HEK293 (cell line): ENCODE measurements at regions not wholly inside any gene's neighbourhood (a gene's known extent, or its start where the extent isn't known, plus 50 kb on each side); places are given as distances from the start of the nearest gene placed in this dataset.

Experiments used
- CTCF ChIA-PET: fragments of 350-600 bp; formaldehyde crosslinking; extraction: SDS; loops from one replicate; lab custom pipeline; 2021; ENCODE audit warnings: antibody characterized with exemption; lab: Yijun Ruan, JAX
- POLR2A ChIA-PET: fragments of 300-600 bp; formaldehyde crosslinking; extraction: SDS; loops from one replicate; lab custom pipeline; 2020; ENCODE audit warnings: antibody characterized with exemption, inconsistent platforms; lab: Yijun Ruan, JAX
- H3K27ac ChIP-seq: fragments of 200-500 bp; sonication (Bioruptor generic); 2 replicates; pipeline ENCODE4 v1.5.1; 2014; ENCODE audit warnings: low read depth, low read length, control low read depth, inconsistent platforms; ENCODE audit errors: extremely low read depth
- H3K36me3 ChIP-seq, 2 experiments: fragments of 200-500 bp in 1 of 2; sonication (Bioruptor generic) in 1 of 2; 1 replicate in 1 of 2; 2 replicates in 1 of 2; pipeline ENCODE4 v1.5.1; 2014 to 2017; ENCODE audit warnings: inconsistent platforms in 2 of 2, low read length in 2 of 2; ENCODE audit not compliant: control insufficient read depth in 2 of 2, insufficient read depth in 1 of 2
- H3K4me1 ChIP-seq: fragments of 200-500 bp; sonication (Bioruptor generic); 2 replicates; pipeline ENCODE4 v1.5.1; 2014; ENCODE audit warnings: mild to moderate bottlenecking, low read length, inconsistent platforms; ENCODE audit not compliant: control insufficient read depth, insufficient read depth
- H3K4me3 ChIP-seq: 2 replicates; pipeline ENCODE4 v1.5.1; 2011; ENCODE audit warnings: low read depth, mild to moderate bottlenecking, control low read depth, low read length, moderate library complexity
- H3K9me3 ChIP-seq: fragments of 200-500 bp; sonication (Bioruptor generic); 2 replicates; pipeline ENCODE4 v1.5.1; 2014; ENCODE audit warnings: low read depth, low read length, inconsistent platforms; ENCODE audit not compliant: control insufficient read depth, insufficient read depth
- MYNN ChIP-seq: fragments of 450-650 bp; formaldehyde crosslinking; IDR thresholded peaks from 2 replicates; pipeline ENCODE4 v1.5.1; 2016; ENCODE audit warnings: missing biosample characterization, missing genetic modification characterization, borderline replicate concordance
- OSR2 ChIP-seq: fragments of 450-650 bp; formaldehyde crosslinking; IDR thresholded peaks from 2 replicates; pipeline ENCODE4 v1.5.1; 2016; ENCODE audit warnings: missing biosample characterization, missing genetic modification characterization
- ZFHX2 ChIP-seq: fragments of 450-650 bp; formaldehyde crosslinking; conservative IDR thresholded peaks from 2 replicates; pipeline ENCODE4 v1.5.1; 2016; ENCODE audit warnings: missing biosample characterization, missing genetic modification characterization
- ZFP41 ChIP-seq: fragments of 450-650 bp; formaldehyde crosslinking; IDR thresholded peaks from 2 replicates; pipeline ENCODE4 v1.5.1; 2016; ENCODE audit warnings: missing biosample characterization, missing genetic modification characterization, borderline replicate concordance
- ZNF169 ChIP-seq: fragments of 450-650 bp; formaldehyde crosslinking; IDR thresholded peaks from 2 replicates; pipeline ENCODE4 v1.5.1; 2016; ENCODE audit warnings: missing biosample characterization, missing genetic modification characterization
- ZNF174 ChIP-seq: fragments of 450-650 bp; formaldehyde crosslinking; IDR thresholded peaks from 2 replicates; pipeline ENCODE4 v1.5.0; 2017; ENCODE audit warnings: missing biosample characterization, mild to moderate bottlenecking, missing genetic modification characterization
- ZNF324 ChIP-seq: fragments of 450-650 bp; formaldehyde crosslinking; IDR thresholded peaks from 2 replicates; pipeline ENCODE4 v1.5.1; 2016; ENCODE audit warnings: missing biosample characterization, missing genetic modification characterization
- ZNF354C ChIP-seq: fragments of 450-650 bp; formaldehyde crosslinking; IDR thresholded peaks from 2 replicates; pipeline ENCODE4 v1.5.1; 2016; ENCODE audit warnings: missing biosample characterization, missing genetic modification characterization, low read depth, borderline replicate concordance
- ZNF391 ChIP-seq: fragments of 450-650 bp; formaldehyde crosslinking; IDR thresholded peaks from 2 replicates; pipeline ENCODE4 v1.5.1; 2016; ENCODE audit warnings: low read depth, missing biosample characterization, missing genetic modification characterization, borderline replicate concordance
- ZNF404 ChIP-seq: fragments of 450-650 bp; formaldehyde crosslinking; IDR thresholded peaks from 2 replicates; pipeline ENCODE4 v1.5.1; 2017; ENCODE audit warnings: missing biosample characterization, missing genetic modification characterization
- ZNF785 ChIP-seq: fragments of 450-650 bp; formaldehyde crosslinking; IDR thresholded peaks from 2 replicates; pipeline ENCODE4 v1.5.1; 2016; ENCODE audit warnings: missing biosample characterization, missing genetic modification characterization
- ZSCAN23 ChIP-seq: fragments of 450-650 bp; formaldehyde crosslinking; IDR thresholded peaks from 2 replicates; pipeline ENCODE4 v1.5.1; 2016; ENCODE audit warnings: missing biosample characterization, missing genetic modification characterization
- TF ChIP-seq, protein P1 (sequence below): fragments of 450-650 bp; formaldehyde crosslinking; IDR thresholded peaks from 2 replicates; pipeline ENCODE4 v1.5.1; 2016; ENCODE audit warnings: missing biosample characterization, missing genetic modification characterization, low read depth
- TF ChIP-seq, protein P2 (sequence below): fragments of 450-650 bp; formaldehyde crosslinking; IDR thresholded peaks from 2 replicates; pipeline ENCODE4 v1.5.1; 2017; ENCODE audit warnings: missing biosample characterization, missing genetic modification characterization
- TF ChIP-seq, protein P3 (sequence below): fragments of 450-650 bp; formaldehyde crosslinking; IDR thresholded peaks from 2 replicates; pipeline ENCODE4 v1.5.1; 2016; ENCODE audit warnings: missing biosample characterization, missing genetic modification characterization, borderline replicate concordance
- TF ChIP-seq, protein P4 (sequence below): fragments of 450-650 bp; formaldehyde crosslinking; IDR thresholded peaks from 2 replicates; pipeline ENCODE4 v1.5.1; 2017; ENCODE audit warnings: missing biosample characterization, missing genetic modification characterization

DNA sequence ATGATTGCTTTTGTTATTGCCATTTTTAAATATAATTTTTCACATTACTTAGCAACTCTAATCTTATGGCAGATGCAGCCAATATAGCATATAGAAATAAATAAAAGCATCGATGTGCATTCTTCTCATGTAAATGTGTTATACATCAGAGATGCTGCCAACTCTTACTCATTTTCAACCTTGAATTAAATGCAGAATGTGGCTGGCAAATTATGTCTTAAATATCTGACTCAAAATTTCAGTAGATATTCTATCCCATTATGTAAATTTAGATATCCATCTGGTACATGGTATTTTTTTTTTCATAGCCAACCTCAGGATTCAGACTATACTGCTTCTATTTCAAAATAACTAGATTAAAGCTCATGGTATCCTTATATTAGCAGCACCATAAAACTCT, 916.7 kb upstream of the TMPRSS15 start (continued):
- TF ChIP-seq, protein P1, sequence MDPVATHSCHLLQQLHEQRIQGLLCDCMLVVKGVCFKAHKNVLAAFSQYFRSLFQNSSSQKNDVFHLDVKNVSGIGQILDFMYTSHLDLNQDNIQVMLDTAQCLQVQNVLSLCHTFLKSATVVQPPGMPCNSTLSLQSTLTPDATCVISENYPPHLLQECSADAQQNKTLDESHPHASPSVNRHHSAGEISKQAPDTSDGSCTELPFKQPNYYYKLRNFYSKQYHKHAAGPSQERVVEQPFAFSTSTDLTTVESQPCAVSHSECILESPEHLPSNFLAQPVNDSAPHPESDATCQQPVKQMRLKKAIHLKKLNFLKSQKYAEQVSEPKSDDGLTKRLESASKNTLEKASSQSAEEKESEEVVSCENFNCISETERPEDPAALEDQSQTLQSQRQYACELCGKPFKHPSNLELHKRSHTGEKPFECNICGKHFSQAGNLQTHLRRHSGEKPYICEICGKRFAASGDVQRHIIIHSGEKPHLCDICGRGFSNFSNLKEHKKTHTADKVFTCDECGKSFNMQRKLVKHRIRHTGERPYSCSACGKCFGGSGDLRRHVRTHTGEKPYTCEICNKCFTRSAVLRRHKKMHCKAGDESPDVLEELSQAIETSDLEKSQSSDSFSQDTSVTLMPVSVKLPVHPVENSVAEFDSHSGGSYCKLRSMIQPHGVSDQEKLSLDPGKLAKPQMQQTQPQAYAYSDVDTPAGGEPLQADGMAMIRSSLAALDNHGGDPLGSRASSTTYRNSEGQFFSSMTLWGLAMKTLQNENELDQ (tag by site-specific recombination), result no peak
- no peak for TF ChIP-seq ZNF354C (tag by site-specific recombination)
- TF ChIP-seq, all 188 proteins: peak for 0

DNA sequence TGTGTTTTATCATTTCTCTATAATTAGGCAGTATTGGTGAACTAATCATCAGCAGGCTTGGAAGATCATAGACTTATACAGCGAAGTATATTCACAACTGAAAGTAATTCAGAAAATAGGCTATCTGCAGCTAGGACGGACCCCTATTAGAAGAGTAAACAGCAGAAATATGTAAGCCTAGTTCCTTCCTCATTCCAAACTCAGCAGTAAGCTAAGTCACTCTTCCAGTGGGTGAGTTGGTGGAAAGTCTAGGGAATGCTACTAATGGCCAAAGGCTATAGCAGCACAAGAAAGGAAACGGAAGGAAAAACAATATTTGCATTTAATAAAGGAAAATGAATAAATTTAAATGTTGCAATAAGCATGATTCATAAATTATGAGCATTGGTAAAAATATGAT, 918.1 kb upstream of the TMPRSS15 start:
- H3K27ac ChIP-seq, result no peak overlapping the region
- POLR2A ChIA-PET, result no interaction called here
- CTCF ChIA-PET, result interaction anchor here (0.6 to 0.7 kb wide), 2 partner anchors 18 to 363 kb away, joined by 3 to 4 read pairs; no protein-coding TSS in a partner anchor
- TF ChIP-seq ZFHX2 (tag by site-specific recombination), result no peak
- TF ChIP-seq, all 188 proteins: peak for 0
- Histone ChIP-seq H3K36me3 (no peaks in the 10 kb centered on the region), H3K4me3 (no peak overlapping the region), H3K4me1 (no peaks in the 10 kb centered on the region), H3K9me3 (no peaks in the 10 kb centered on the region)

DNA sequence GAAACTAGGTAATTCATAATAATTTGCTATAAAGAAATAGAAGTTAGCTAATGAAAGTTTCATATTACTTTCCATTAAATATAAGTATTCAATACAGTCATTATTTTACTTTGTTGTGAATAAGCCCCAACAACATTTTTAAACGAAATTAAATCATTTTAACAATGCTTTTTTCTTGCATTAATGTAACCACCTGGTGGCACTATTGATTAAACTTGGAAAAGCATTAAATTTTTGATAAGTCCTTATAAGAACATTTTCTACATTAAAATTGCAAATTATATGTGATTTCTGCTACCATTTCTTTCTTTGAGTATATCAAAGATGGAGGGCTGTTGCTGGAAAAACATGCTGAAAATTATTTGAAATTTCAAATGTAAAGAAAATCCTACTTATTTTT, 918.8 kb upstream of the TMPRSS15 start:
- Histone ChIP-seq H3K9me3 (no peaks in the 10 kb centered on the region; the same call in 1 of the 2 replicates), H3K27ac (no peak overlapping the region), H3K36me3 (no peaks in the 10 kb centered on the region), H3K4me3 (no peak overlapping the region), H3K4me1 (no peaks in the 10 kb centered on the region)
- ChIA-PET POLR2A (no interaction called here), CTCF (no interaction called here)
- TF ChIP-seq ZNF169 (tag by site-specific recombination) (no peak), ZFP41 (tag by site-specific recombination) (no peak), ZNF174 (tag by site-specific recombination) (no peak), ZNF404 (tag by site-specific recombination) (no peak), ZNF324 (tag by site-specific recombination) (no peak), ZNF785 (no peak), ZNF391 (tag by site-specific recombination) (no peak), MYNN (tag by site-specific recombination) (no peak), ZSCAN23 (tag by site-specific recombination) (no peak), OSR2 (no peak)
- TF ChIP-seq, protein P2, sequence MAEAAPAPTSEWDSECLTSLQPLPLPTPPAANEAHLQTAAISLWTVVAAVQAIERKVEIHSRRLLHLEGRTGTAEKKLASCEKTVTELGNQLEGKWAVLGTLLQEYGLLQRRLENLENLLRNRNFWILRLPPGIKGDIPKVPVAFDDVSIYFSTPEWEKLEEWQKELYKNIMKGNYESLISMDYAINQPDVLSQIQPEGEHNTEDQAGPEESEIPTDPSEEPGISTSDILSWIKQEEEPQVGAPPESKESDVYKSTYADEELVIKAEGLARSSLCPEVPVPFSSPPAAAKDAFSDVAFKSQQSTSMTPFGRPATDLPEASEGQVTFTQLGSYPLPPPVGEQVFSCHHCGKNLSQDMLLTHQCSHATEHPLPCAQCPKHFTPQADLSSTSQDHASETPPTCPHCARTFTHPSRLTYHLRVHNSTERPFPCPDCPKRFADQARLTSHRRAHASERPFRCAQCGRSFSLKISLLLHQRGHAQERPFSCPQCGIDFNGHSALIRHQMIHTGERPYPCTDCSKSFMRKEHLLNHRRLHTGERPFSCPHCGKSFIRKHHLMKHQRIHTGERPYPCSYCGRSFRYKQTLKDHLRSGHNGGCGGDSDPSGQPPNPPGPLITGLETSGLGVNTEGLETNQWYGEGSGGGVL, result no peak
- TF ChIP-seq, protein P3, sequence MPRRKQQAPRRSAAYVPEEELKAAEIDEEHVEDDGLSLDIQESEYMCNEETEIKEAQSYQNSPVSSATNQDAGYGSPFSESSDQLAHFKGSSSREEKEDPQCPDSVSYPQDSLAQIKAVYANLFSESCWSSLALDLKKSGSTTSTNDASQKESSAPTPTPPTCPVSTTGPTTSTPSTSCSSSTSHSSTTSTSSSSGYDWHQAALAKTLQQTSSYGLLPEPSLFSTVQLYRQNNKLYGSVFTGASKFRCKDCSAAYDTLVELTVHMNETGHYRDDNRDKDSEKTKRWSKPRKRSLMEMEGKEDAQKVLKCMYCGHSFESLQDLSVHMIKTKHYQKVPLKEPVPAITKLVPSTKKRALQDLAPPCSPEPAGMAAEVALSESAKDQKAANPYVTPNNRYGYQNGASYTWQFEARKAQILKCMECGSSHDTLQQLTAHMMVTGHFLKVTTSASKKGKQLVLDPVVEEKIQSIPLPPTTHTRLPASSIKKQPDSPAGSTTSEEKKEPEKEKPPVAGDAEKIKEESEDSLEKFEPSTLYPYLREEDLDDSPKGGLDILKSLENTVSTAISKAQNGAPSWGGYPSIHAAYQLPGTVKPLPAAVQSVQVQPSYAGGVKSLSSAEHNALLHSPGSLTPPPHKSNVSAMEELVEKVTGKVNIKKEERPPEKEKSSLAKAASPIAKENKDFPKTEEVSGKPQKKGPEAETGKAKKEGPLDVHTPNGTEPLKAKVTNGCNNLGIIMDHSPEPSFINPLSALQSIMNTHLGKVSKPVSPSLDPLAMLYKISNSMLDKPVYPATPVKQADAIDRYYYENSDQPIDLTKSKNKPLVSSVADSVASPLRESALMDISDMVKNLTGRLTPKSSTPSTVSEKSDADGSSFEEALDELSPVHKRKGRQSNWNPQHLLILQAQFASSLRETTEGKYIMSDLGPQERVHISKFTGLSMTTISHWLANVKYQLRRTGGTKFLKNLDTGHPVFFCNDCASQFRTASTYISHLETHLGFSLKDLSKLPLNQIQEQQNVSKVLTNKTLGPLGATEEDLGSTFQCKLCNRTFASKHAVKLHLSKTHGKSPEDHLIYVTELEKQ (tag by site-specific recombination), result no peak
- TF ChIP-seq, protein P4, sequence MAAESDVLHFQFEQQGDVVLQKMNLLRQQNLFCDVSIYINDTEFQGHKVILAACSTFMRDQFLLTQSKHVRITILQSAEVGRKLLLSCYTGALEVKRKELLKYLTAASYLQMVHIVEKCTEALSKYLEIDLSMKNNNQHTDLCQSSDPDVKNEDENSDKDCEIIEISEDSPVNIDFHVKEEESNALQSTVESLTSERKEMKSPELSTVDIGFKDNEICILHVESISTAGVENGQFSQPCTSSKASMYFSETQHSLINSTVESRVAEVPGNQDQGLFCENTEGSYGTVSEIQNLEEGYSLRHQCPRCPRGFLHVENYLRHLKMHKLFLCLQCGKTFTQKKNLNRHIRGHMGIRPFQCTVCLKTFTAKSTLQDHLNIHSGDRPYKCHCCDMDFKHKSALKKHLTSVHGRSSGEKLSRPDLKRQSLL (tag by site-specific recombination), result no peak
